Lower leg skin (tissue), 3 donors: ENCODE measurements at regions not wholly inside any gene's neighbourhood (a gene's known extent, or its start where the extent isn't known, plus 50 kb on each side); places are given as distances from the start of the nearest gene placed in this dataset.

Experiments
- POLR2A ChIP-seq, 2 donors: fragments of 450-650 bp; IDR thresholded peaks; one replicate each; pipeline ENCODE4 v1.6.1; 2016 to 2017; ENCODE audit warnings: antibody characterized with exemption in 2 of 2, mild to moderate bottlenecking in 1 of 2, moderate library complexity in 1 of 2
- TF ChIP-seq, protein P1 (sequence below), 3 donors: fragments of 450-650 bp; IDR thresholded peaks; one replicate each; pipeline ENCODE4 v1.5.1; 2016; ENCODE audit warnings: antibody characterized with exemption in 3 of 3, mild to moderate bottlenecking in 3 of 3, moderate library complexity in 2 of 3

DNA sequence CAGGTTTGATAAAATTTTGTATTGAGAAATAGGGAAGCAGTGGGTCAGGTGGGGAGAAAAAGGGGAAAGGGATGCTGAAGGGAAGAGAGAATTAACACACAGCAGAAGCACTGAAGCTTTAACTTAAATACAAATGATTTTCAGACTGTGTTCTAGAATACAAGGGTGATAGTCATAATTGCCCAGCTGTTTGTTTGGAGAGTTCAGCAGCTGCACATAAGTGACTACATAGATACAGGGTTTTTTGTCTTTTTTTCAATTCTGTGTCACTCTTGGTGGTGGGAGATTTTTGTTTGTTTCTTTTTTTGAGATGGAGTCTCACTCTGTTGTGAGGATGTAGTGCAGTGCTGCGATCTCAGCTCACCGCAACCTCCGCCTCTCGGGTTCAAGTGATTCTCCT, 590.4 kb upstream of the SEMA6A start:
- TF ChIP-seq POLR2A (IDR thresholded peaks at IDR 0.05), result no peak
- TF ChIP-seq, protein P1, sequence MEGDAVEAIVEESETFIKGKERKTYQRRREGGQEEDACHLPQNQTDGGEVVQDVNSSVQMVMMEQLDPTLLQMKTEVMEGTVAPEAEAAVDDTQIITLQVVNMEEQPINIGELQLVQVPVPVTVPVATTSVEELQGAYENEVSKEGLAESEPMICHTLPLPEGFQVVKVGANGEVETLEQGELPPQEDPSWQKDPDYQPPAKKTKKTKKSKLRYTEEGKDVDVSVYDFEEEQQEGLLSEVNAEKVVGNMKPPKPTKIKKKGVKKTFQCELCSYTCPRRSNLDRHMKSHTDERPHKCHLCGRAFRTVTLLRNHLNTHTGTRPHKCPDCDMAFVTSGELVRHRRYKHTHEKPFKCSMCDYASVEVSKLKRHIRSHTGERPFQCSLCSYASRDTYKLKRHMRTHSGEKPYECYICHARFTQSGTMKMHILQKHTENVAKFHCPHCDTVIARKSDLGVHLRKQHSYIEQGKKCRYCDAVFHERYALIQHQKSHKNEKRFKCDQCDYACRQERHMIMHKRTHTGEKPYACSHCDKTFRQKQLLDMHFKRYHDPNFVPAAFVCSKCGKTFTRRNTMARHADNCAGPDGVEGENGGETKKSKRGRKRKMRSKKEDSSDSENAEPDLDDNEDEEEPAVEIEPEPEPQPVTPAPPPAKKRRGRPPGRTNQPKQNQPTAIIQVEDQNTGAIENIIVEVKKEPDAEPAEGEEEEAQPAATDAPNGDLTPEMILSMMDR (IDR thresholded peaks at IDR 0.05), result no peak
